SK-N-SH (cell line): ENCODE measurements at regions not wholly inside any gene's neighbourhood (a gene's known extent, or its start where the extent isn't known, plus 50 kb on each side); places are given as distances from the start of the nearest gene placed in this dataset.

Experiments used
- CTCF ChIA-PET: fragments of 300-600, 350-600 bp; formaldehyde crosslinking; extraction: SDS; loops from one replicate; lab custom pipeline; 2021; lab: Yijun Ruan, JAX
- POLR2A ChIA-PET: fragments of 350-600 bp; sonication (Branson Sonifier 250); formaldehyde crosslinking; extraction: SDS; loops from one replicate; lab custom pipeline; 2020; ENCODE audit warnings: antibody characterized with exemption, inconsistent platforms; lab: Yijun Ruan, JAX
- DNase-seq: peaks from one replicate; pipeline ENCODE4 v3.0.0; 2012
- H2AFZ ChIP-seq: fragments of 200-600 bp; sonication (generic); 2 replicates; pipeline ENCODE4 v1.8.1; 2016; ENCODE audit warnings: antibody characterized with exemption, mild to moderate bottlenecking, low read depth
- H3F3A ChIP-seq: fragments of 200-600 bp; sonication (generic); replicated peaks from 2 replicates; pipeline ENCODE3; 2016; ENCODE audit warnings: antibody characterized with exemption, mild to moderate bottlenecking; ENCODE audit not compliant: insufficient read depth
- H3K27ac ChIP-seq, 2 experiments: fragments of 200-500 bp in 1 of 2; fragments of 200-600 bp in 1 of 2; sonication (Bioruptor generic) in 1 of 2; sonication (generic), shearing (Covaris generic) in 1 of 2; 2 replicates each; pipeline versions ENCODE4 v1.5.1 to v1.6.1; 2014 to 2016; ENCODE audit warnings: low read depth in 2 of 2, inconsistent platforms in 1 of 2, low read length in 1 of 2, mild to moderate bottlenecking in 1 of 2, mixed read lengths in 1 of 2
- H3K27me3 ChIP-seq: fragments of 200-600 bp; sonication (generic), shearing (Covaris generic); 2 replicates; pipeline ENCODE4 v1.6.1; 2016; ENCODE audit warnings: mixed run types; ENCODE audit not compliant: insufficient read depth
- H3K36me3 ChIP-seq, 2 experiments: fragments of 200-500 bp in 1 of 2; fragments of 200-600 bp in 1 of 2; sonication (Bioruptor generic) in 1 of 2; sonication (generic) in 1 of 2; replicated peaks in 1 of 2; 2 replicates each; pipeline versions ENCODE3 to v1.5.1; 2014 to 2016; ENCODE audit warnings: low read length in 1 of 2, mild to moderate bottlenecking in 1 of 2; ENCODE audit not compliant: insufficient read depth in 2 of 2, control insufficient read depth in 1 of 2
- H3K4me1 ChIP-seq, 2 experiments: fragments of 200-500 bp in 1 of 2; fragments of 200-600 bp in 1 of 2; sonication (Bioruptor generic) in 1 of 2; sonication (generic), shearing (Covaris generic) in 1 of 2; 2 replicates each; pipeline versions ENCODE4 v1.5.1 to v1.6.1; 2014 to 2016; ENCODE audit warnings: low read depth in 1 of 2, low read length in 1 of 2, mixed run types in 1 of 2; ENCODE audit not compliant: insufficient read depth in 2 of 2, control insufficient read depth in 1 of 2
- H3K4me2 ChIP-seq: fragments of 200-600 bp; sonication (generic), shearing (Covaris generic); 2 replicates; pipeline ENCODE4 v1.6.1; 2017; ENCODE audit warnings: mixed run types
- H3K4me3 ChIP-seq, 2 experiments: fragments of 200-500 bp in 1 of 2; fragments of 200-600 bp in 1 of 2; sonication (Bioruptor generic) in 1 of 2; sonication (generic), shearing (Covaris generic) in 1 of 2; 2 replicates each; pipeline versions ENCODE4 v1.5.1 to v1.8.1; 2014 to 2016; ENCODE audit warnings: low read depth in 2 of 2, inconsistent platforms in 1 of 2, low read length in 1 of 2, mild to moderate bottlenecking in 1 of 2, mixed read lengths in 1 of 2, moderate library complexity in 1 of 2
- H3K79me2 ChIP-seq: fragments of 200-600 bp; sonication (generic); 2 replicates; pipeline ENCODE4 v1.8.1; 2017; ENCODE audit warnings: mild to moderate bottlenecking; ENCODE audit not compliant: insufficient read depth
- H3K9ac ChIP-seq: fragments of 200-600 bp; sonication (generic); 2 replicates; pipeline ENCODE4 v1.6.1; 2017; ENCODE audit warnings: mixed run types
- H3K9me2 ChIP-seq: fragments of 200-600 bp; sonication (generic); 2 replicates; pipeline ENCODE4 v1.6.1; 2017; ENCODE audit warnings: mixed run types
- H3K9me3 ChIP-seq: fragments of 200-600 bp; sonication (generic); 2 replicates; pipeline ENCODE4 v1.6.1; 2017; ENCODE audit warnings: mixed run types, mild to moderate bottlenecking, moderate library complexity
- H4K20me1 ChIP-seq: fragments of 200-600 bp; sonication (generic); 2 replicates; pipeline ENCODE4 v1.6.1; 2017; ENCODE audit warnings: mild to moderate bottlenecking, mixed run types; ENCODE audit not compliant: insufficient read depth
- ELF1 ChIP-seq: IDR thresholded peaks from 2 replicates; pipeline ENCODE4 v1.4.0; 2012
- EZH2phosphoT487 ChIP-seq: fragments of 200-600 bp; sonication (generic); IDR thresholded peaks from 2 replicates; pipeline ENCODE4 v1.6.1; 2017; ENCODE audit warnings: low read depth, mixed run types, mild to moderate bottlenecking, antibody characterized with exemption, moderate library complexity, borderline replicate concordance
- FOXM1 ChIP-seq: IDR thresholded peaks from 2 replicates; pipeline ENCODE4 v1.4.0; 2012; ENCODE audit warnings: low read depth, mild to moderate bottlenecking
- GATA2 ChIP-seq: sonication (generic); formaldehyde crosslinking; IDR thresholded peaks from 2 replicates; pipeline ENCODE4 v1.5.0; 2020; ENCODE audit warnings: mild to moderate bottlenecking, missing genetic modification reagents
- JUND ChIP-seq: IDR thresholded peaks from 2 replicates; pipeline ENCODE4 v1.4.0; 2012
- MEF2A ChIP-seq: IDR thresholded peaks from 2 replicates; pipeline ENCODE4 v1.4.0; 2012; ENCODE audit warnings: low read depth, borderline replicate concordance
- NFIC ChIP-seq: IDR thresholded peaks from 2 replicates; pipeline ENCODE4 v1.4.0; 2012; ENCODE audit warnings: borderline replicate concordance
- NRF1 ChIP-seq: IDR thresholded peaks from 2 replicates; pipeline ENCODE4 v1.6.1; 2012; ENCODE audit warnings: low read depth, mild to moderate bottlenecking, low read length
- POLR2AphosphoS5 ChIP-seq: IDR thresholded peaks from 2 replicates; pipeline ENCODE4 v1.6.1; 2012; ENCODE audit warnings: low read depth, low read length
- RCOR1 ChIP-seq: fragments of 150-350 bp; IDR thresholded peaks from 2 replicates; pipeline ENCODE4 v1.6.1; 2017; ENCODE audit warnings: antibody characterized with exemption, low read length
- REST ChIP-seq: IDR thresholded peaks from 2 replicates; pipeline ENCODE4 v1.6.1; 2012; ENCODE audit warnings: mild to moderate bottlenecking, low read depth, low read length, moderate library complexity
- RFX5 ChIP-seq: IDR thresholded peaks from 2 replicates; pipeline ENCODE4 v1.6.1; 2012; ENCODE audit warnings: mild to moderate bottlenecking, improper control_type of control experiment, low read length
- RXRA ChIP-seq: IDR thresholded peaks from 2 replicates; pipeline ENCODE4 v1.4.0; 2012; ENCODE audit warnings: low read depth, mild to moderate bottlenecking, borderline replicate concordance
- TAF1 ChIP-seq: IDR thresholded peaks from 2 replicates; pipeline ENCODE4 v1.6.1; 2012; ENCODE audit warnings: low read depth, mild to moderate bottlenecking, low read length, moderate library complexity, borderline replicate concordance
- TCF12 ChIP-seq: IDR thresholded peaks from 2 replicates; pipeline ENCODE4 v1.4.0; 2012
- TEAD4 ChIP-seq: IDR thresholded peaks from 2 replicates; pipeline ENCODE4 v1.4.0; 2012; ENCODE audit warnings: mild to moderate bottlenecking, borderline replicate concordance; ENCODE audit not compliant: insufficient read depth
- USF1 ChIP-seq: IDR thresholded peaks from 2 replicates; pipeline ENCODE4 v1.4.0; 2012; ENCODE audit warnings: low read depth, borderline replicate concordance
- USF2 ChIP-seq: fragments of 150-350 bp; IDR thresholded peaks from 2 replicates; pipeline ENCODE4 v1.6.1; 2017; ENCODE audit warnings: antibody characterized with exemption, low read length, low read depth, borderline replicate concordance
- YY1 ChIP-seq: IDR thresholded peaks from 2 replicates; pipeline ENCODE4 v1.4.0; 2012; ENCODE audit warnings: low read depth, mild to moderate bottlenecking
- WGBS: methylation state at CpG from one replicate; pipeline ENCODE4 v1.1.6; 2017; ENCODE audit warnings: low lambda C conversion rate; 5-methylcytosine and 5-hydroxymethylcytosine counted together
- TF ChIP-seq, protein P1 (sequence below): fragments of 150-350 bp; IDR thresholded peaks from 2 replicates; pipeline ENCODE4 v1.6.1; 2016; ENCODE audit warnings: mild to moderate bottlenecking, low read depth, low read length

- TF ChIP-seq USF2 (no peak), POLR2AphosphoS5 (no peak), MEF2A (no peak), TCF12 (no peak), NRF1 (no peak), RXRA (no peak), TAF1 (no peak), TEAD4 (no peak)
- TF ChIP-seq, protein P1, sequence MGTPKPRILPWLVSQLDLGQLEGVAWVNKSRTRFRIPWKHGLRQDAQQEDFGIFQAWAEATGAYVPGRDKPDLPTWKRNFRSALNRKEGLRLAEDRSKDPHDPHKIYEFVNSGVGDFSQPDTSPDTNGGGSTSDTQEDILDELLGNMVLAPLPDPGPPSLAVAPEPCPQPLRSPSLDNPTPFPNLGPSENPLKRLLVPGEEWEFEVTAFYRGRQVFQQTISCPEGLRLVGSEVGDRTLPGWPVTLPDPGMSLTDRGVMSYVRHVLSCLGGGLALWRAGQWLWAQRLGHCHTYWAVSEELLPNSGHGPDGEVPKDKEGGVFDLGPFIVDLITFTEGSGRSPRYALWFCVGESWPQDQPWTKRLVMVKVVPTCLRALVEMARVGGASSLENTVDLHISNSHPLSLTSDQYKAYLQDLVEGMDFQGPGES: no peak
- Histone ChIP-seq H3K79me2 (no peaks in the 10 kb centered on the region), H3K27ac (no peak overlapping the region; a peak in 1 of 4 replicates), H3K9me2 (no peaks in the 10 kb centered on the region), H3K4me1 (peaks cover 4% of the 10 kb centered on the region in 2 experiments; a peak in 2 of 4 replicates), H3K4me3 (no peak overlapping the region), H3K9ac (no peak overlapping the region), H3K4me2 (no peak overlapping the region), H3K27me3 (no peaks in the 10 kb centered on the region), H3K36me3 (peaks cover 51 to 52% of the 10 kb centered on the region in 2 experiments), H3K9me3 (no peaks in the 10 kb centered on the region), H3F3A (peaks cover 22% of the 10 kb centered on the region), H4K20me1 (peaks cover 6% of the 10 kb centered on the region; the same call in 1 of the 2 replicates), H2AFZ (no peak overlapping the region)
- DNase-seq: peak; percentile 33
- CTCF ChIA-PET: interaction anchor here (0.6 to 21.9 kb wide), 5 partner anchors 45 to 166 kb away, joined by 3 to 566 read pairs (median 16); no protein-coding TSS in a partner anchor
- POLR2A ChIA-PET: no interaction called here
- WGBS: 94% methylated on average over 8 of the region's 8 CpGs
Measured at GRCh38 chr17:77497578-77497934, 356.8 kb downstream of the SEC14L1 start.

- H3K4me1 ChIP-seq: peaks cover 4% of the 10 kb centered on the region in 2 experiments; a peak in 2 of 4 replicates
- peaks cover 19% of the 10 kb centered on the region for H3F3A ChIP-seq
- TF ChIP-seq POLR2AphosphoS5 (no peak), RCOR1 (no peak), MEF2A (no peak), RFX5 (no peak), YY1 (no peak), TEAD4 (no peak), EZH2phosphoT487 (no peak), ELF1 (no peak), USF1 (no peak), GATA2 (CRISPR knock-in tag) (no peak), REST (no peak), USF2 (no peak), JUND (no peak), FOXM1 (no peak), NFIC (no peak)
- peaks cover 6% of the 10 kb centered on the region; the same call in 1 of the 2 replicates for H4K20me1 ChIP-seq
- no peaks in the 10 kb centered on the region for H3K9me3 ChIP-seq
- ChIA-PET CTCF (interaction anchor here (0.6 to 21.9 kb wide), 4 partner anchors 66 to 167 kb away, joined by 3 to 566 read pairs (median 50); no protein-coding TSS in a partner anchor), POLR2A (no interaction called here)
- H3K4me3 ChIP-seq: no peak overlapping the region
- peak; percentile 45 for DNase-seq
- WGBS: 92% methylated on average over 25 of the region's 25 CpGs
- H3K4me2 ChIP-seq: no peak overlapping the region
- H3K79me2 ChIP-seq: no peaks in the 10 kb centered on the region
- H3K27me3 ChIP-seq: no peaks in the 10 kb centered on the region
- H3K36me3 ChIP-seq: peaks cover 45 to 46% of the 10 kb centered on the region in 2 experiments
- H3K9me2 ChIP-seq: no peaks in the 10 kb centered on the region
- H3K9ac ChIP-seq: no peak overlapping the region
- no peak overlapping the region for H2AFZ ChIP-seq
- no peak overlapping the region for H3K27ac ChIP-seq
Measured at GRCh38 chr17:77498091-77498741, 357.4 kb downstream of the SEC14L1 start.
